HCT116 (cell line): ENCODE measurements at regions not wholly inside any gene's neighbourhood (a gene's known extent, or its start where the extent isn't known, plus 50 kb on each side); places are given as distances from the start of the nearest gene placed in this dataset.

Source experiments
- ATAC-seq: fragments of 200-7000 bp; cut with Tn5 transposase; 2 replicates; pipeline ENCODE4 v1.9.1; 2020; ENCODE audit warnings: mild to moderate bottlenecking, moderate library complexity
- BruUV-seq: library from RNA; stranded (reverse); fragments of 400-500 nt; replicated peaks from 2 replicates; lab custom pipeline; 2021; lab: Mats Ljungman, UMichigan
- CTCF ChIA-PET: fragments of 300-600 bp; sonication (Branson Sonifier 250); formaldehyde crosslinking; loops from one replicate; lab custom pipeline; 2021; ENCODE audit warnings: antibody characterized with exemption; lab: Charles Lee
- POLR2A ChIA-PET: fragments of 300-600, 350-600 bp; sonication (Branson Sonifier 250); formaldehyde crosslinking; loops from one replicate; lab custom pipeline; 2021; ENCODE audit warnings: antibody characterized with exemption; lab: Charles Lee
- RAD21 ChIA-PET, 2 experiments: fragments of 300-600 bp; sonication (Branson Sonifier 250); formaldehyde crosslinking; loops; one replicate each; lab custom pipeline; 2023; ENCODE audit warnings: low total read pairs in 2 of 2; ENCODE audit not compliant: uncharacterized antibody in 2 of 2, unreplicated experiment in 2 of 2, low non-redundant PET in 1 of 2; lab: Charles Lee
- DNase-seq: peaks from one replicate; pipeline ENCODE4 v3.0.0-alpha.2; 2010; ENCODE audit warnings: low read depth, low spot score
- H2AFZ ChIP-seq: fragments of 200-600 bp; shearing (Covaris generic), sonication (generic); 2 replicates; pipeline ENCODE4 v1.6.1; 2017; ENCODE audit warnings: low read depth, mixed run types, mixed read lengths, antibody characterized with exemption, low read length; ENCODE audit not compliant: poor library complexity, severe bottlenecking
- H3K27ac ChIP-seq: 2 replicates; pipeline ENCODE4 v1.5.1; 2012; ENCODE audit warnings: low read depth, low read length
- H3K27me3 ChIP-seq: fragments of 200-600 bp; sonication (generic); 2 replicates; pipeline ENCODE4 v1.6.1; 2016; ENCODE audit warnings: mixed run types, low read length, mixed read lengths; ENCODE audit not compliant: insufficient read depth
- H3K36me3 ChIP-seq, 2 experiments: fragments of 200-500 bp in 1 of 2; fragments of 200-600 bp in 1 of 2; sonication (Bioruptor generic) in 1 of 2; sonication (generic) in 1 of 2; 2 replicates each; pipeline versions ENCODE4 v1.5.1 to v1.6.1; 2014 to 2016; ENCODE audit warnings: low read length in 2 of 2, inconsistent platforms in 1 of 2, mixed read lengths in 1 of 2, mixed run types in 1 of 2; ENCODE audit not compliant: insufficient read depth in 2 of 2, control insufficient read depth in 1 of 2
- H3K4me1 ChIP-seq, 2 experiments: fragments of 200-600 bp in 1 of 2; sonication (generic) in 1 of 2; 2 replicates each; pipeline versions ENCODE4 v1.5.1 to v1.6.1; 2012 to 2017; ENCODE audit warnings: low read length in 2 of 2, inconsistent platforms in 1 of 2, mild to moderate bottlenecking in 1 of 2, mixed read lengths in 1 of 2, mixed run types in 1 of 2, moderate library complexity in 1 of 2; ENCODE audit not compliant: insufficient read depth in 2 of 2, control insufficient read depth in 1 of 2
- H3K4me2 ChIP-seq: fragments of 200-600 bp; sonication (generic); 2 replicates; pipeline ENCODE4 v1.6.1; 2017; ENCODE audit warnings: mixed run types, low read length, mixed read lengths
- H3K4me3 ChIP-seq, 2 experiments: fragments of 200-600 bp in 1 of 2; sonication (generic) in 1 of 2; replicated peaks in 1 of 2; 2 replicates each; pipeline ENCODE4 v1.5.1; 2011 to 2016; ENCODE audit warnings: low read length in 2 of 2, control low read depth in 1 of 2, low read depth in 1 of 2, mild to moderate bottlenecking in 1 of 2, mixed read lengths in 1 of 2, mixed run types in 1 of 2
- H3K79me2 ChIP-seq: fragments of 200-600 bp; sonication (generic); 2 replicates; pipeline ENCODE4 v1.6.1; 2017; ENCODE audit warnings: mild to moderate bottlenecking, mixed run types, low read length, moderate library complexity, mixed read lengths; ENCODE audit not compliant: insufficient read depth
- H3K9ac ChIP-seq: fragments of 200-600 bp; sonication (generic); 2 replicates; pipeline ENCODE4 v1.6.1; 2016; ENCODE audit warnings: low read length, mixed read lengths
- H3K9me2 ChIP-seq: fragments of 200-600 bp; sonication (generic), shearing (Covaris generic); 2 replicates; pipeline ENCODE4 v1.6.1; 2017; ENCODE audit warnings: mixed run types, mild to moderate bottlenecking, moderate library complexity; ENCODE audit not compliant: insufficient read depth
- H3K9me3 ChIP-seq, 2 experiments: fragments of 200-500 bp in 1 of 2; fragments of 200-600 bp in 1 of 2; sonication (Bioruptor generic) in 1 of 2; sonication (generic) in 1 of 2; 2 replicates each; pipeline ENCODE4 v1.6.1; 2014 to 2017; ENCODE audit warnings: low read length in 2 of 2, mixed read lengths in 2 of 2, inconsistent platforms in 1 of 2, low read depth in 1 of 2, mild to moderate bottlenecking in 1 of 2, mixed run types in 1 of 2, moderate library complexity in 1 of 2; ENCODE audit not compliant: control insufficient read depth in 1 of 2, insufficient read depth in 1 of 2
- H4K20me1 ChIP-seq: fragments of 200-600 bp; sonication (generic), shearing (Covaris generic); 2 replicates; pipeline ENCODE4 v1.6.1; 2017; ENCODE audit warnings: mixed run types, mild to moderate bottlenecking, moderate library complexity; ENCODE audit not compliant: insufficient read depth
- CBX3 ChIP-seq: IDR thresholded peaks from 2 replicates; pipeline ENCODE4 v1.6.1; 2012; ENCODE audit warnings: low read depth
- EZH2 ChIP-seq: fragments of 200-600 bp; sonication (generic); IDR thresholded peaks from 2 replicates; pipeline ENCODE4 v1.6.1; 2017; ENCODE audit warnings: antibody characterized with exemption, mixed run types
- EZH2phosphoT487 ChIP-seq: fragments of 200-600 bp; IDR thresholded peaks from 2 replicates; pipeline ENCODE4 v1.6.1; 2018; ENCODE audit warnings: antibody characterized with exemption, borderline replicate concordance
- FOSL1 ChIP-seq: IDR thresholded peaks from 2 replicates; pipeline ENCODE4 v1.6.1; 2012; ENCODE audit warnings: low read depth
- JUND ChIP-seq: IDR thresholded peaks from 2 replicates; pipeline ENCODE4 v1.6.1; 2012
- POLR2A ChIP-seq: IDR thresholded peaks from 2 replicates; pipeline ENCODE4 v1.7.0; 2011; ENCODE audit warnings: borderline replicate concordance; ENCODE audit not compliant: insufficient read depth, insufficient read length; ENCODE audit errors: extremely low read depth
- RAD21 ChIP-seq: IDR thresholded peaks from 2 replicates; pipeline ENCODE4 v1.6.1; 2012; ENCODE audit warnings: low read depth, mild to moderate bottlenecking
- SRF ChIP-seq: IDR thresholded peaks from 2 replicates; pipeline ENCODE4 v1.6.1; 2012; ENCODE audit warnings: low read depth
- YY1 ChIP-seq: IDR thresholded peaks from 2 replicates; pipeline ENCODE4 v1.6.1; 2011; ENCODE audit warnings: low read length, low read depth, moderate library complexity, mild to moderate bottlenecking; ENCODE audit not compliant: insufficient replicate concordance; ENCODE audit errors: extremely low read depth
- ZFX ChIP-seq: fragments of 450-650 bp; IDR thresholded peaks from 2 replicates; pipeline ENCODE4 v1.6.1; 2017
- ZNF274 ChIP-seq: fragments of 200-500 bp; sonication (Bioruptor generic); IDR thresholded peaks from 2 replicates; pipeline ENCODE4 v1.6.1; 2014; ENCODE audit warnings: mild to moderate bottlenecking, low read depth, low read length, inconsistent platforms
- intact Hi-C: fragments of 100-400 bp; cut with micrococcal nuclease; formaldehyde crosslinking; loops from 2 replicates; pipeline ENCODE4 v1.10.0; 2022
- TF ChIP-seq, protein P1 (sequence below): IDR thresholded peaks from 2 replicates; pipeline ENCODE4 v1.6.1; 2011; ENCODE audit warnings: mild to moderate bottlenecking, low read length, moderate library complexity; ENCODE audit not compliant: insufficient replicate concordance; ENCODE audit errors: extremely low read depth
- TF ChIP-seq, protein P2 (sequence below): IDR thresholded peaks from 2 replicates; pipeline ENCODE4 v1.6.1; 2012
- TF ChIP-seq, protein P3 (sequence below): IDR thresholded peaks from 2 replicates; pipeline ENCODE4 v1.6.1; 2012
- TF ChIP-seq, protein P4 (sequence below): IDR thresholded peaks from 2 replicates; pipeline ENCODE4 v1.6.1; 2012; ENCODE audit warnings: low read depth

DNA sequence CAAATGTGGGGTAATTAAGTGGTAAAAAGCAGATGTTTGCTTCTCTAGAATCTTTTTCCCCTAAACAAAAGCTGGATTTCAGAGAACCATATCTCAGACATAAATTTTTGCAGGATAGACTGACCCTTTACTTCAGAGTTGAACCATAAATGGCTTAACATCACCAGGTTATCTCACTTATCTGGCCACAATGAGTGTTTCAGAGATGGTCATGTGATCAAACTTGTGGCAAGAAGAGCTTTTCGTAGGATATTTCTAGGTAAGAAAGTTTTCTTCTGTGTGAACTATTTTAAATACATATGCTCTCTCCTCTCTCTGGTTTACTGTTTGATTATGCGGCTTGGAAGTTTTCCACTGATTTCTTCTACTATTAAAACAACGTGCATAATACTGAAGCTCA lies 270.2 kb upstream of the TFAP2D start:
- H3K27ac ChIP-seq = no peak overlapping the region
- no peak for TF ChIP-seq EZH2
- no peak for TF ChIP-seq ZFX
- TF ChIP-seq JUND = no peak
- TF ChIP-seq, protein P1, sequence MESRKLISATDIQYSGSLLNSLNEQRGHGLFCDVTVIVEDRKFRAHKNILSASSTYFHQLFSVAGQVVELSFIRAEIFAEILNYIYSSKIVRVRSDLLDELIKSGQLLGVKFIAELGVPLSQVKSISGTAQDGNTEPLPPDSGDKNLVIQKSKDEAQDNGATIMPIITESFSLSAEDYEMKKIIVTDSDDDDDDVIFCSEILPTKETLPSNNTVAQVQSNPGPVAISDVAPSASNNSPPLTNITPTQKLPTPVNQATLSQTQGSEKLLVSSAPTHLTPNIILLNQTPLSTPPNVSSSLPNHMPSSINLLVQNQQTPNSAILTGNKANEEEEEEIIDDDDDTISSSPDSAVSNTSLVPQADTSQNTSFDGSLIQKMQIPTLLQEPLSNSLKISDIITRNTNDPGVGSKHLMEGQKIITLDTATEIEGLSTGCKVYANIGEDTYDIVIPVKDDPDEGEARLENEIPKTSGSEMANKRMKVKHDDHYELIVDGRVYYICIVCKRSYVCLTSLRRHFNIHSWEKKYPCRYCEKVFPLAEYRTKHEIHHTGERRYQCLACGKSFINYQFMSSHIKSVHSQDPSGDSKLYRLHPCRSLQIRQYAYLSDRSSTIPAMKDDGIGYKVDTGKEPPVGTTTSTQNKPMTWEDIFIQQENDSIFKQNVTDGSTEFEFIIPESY = no peak
- TF ChIP-seq, protein P2, sequence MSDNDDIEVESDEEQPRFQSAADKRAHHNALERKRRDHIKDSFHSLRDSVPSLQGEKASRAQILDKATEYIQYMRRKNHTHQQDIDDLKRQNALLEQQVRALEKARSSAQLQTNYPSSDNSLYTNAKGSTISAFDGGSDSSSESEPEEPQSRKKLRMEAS = no peak
- TF ChIP-seq FOSL1 = no peak
- no peak for TF ChIP-seq CBX3
- TF ChIP-seq RAD21 = no peak
- TF ChIP-seq SRF = no peak
- no peak overlapping the region for H3K9ac ChIP-seq
- RAD21 ChIA-PET = no interaction called here
- no peaks in the 10 kb centered on the region for H3K9me2 ChIP-seq
- no peaks in the 10 kb centered on the region for H3K36me3 ChIP-seq
- CTCF ChIA-PET = no interaction called here
- H3K4me2 ChIP-seq = no peak overlapping the region
- H3K4me3 ChIP-seq = no peak overlapping the region
- H3K4me1 ChIP-seq = no peaks in the 10 kb centered on the region
- BruUV-seq = no TSS peak
- H3K9me3 ChIP-seq = peaks cover 0 to 13% of the 10 kb centered on the region in 2 experiments; a peak in 2 of 4 replicates
- H3K79me2 ChIP-seq = no peaks in the 10 kb centered on the region
- H2AFZ ChIP-seq = no peak overlapping the region
- ATAC-seq (no peak), DNase-seq (no peak)
- intact Hi-C loops = no loop called here
- POLR2A ChIA-PET = no interaction called here
- H3K27me3 ChIP-seq = no peaks in the 10 kb centered on the region
- no peaks in the 10 kb centered on the region for H4K20me1 ChIP-seq

DNA sequence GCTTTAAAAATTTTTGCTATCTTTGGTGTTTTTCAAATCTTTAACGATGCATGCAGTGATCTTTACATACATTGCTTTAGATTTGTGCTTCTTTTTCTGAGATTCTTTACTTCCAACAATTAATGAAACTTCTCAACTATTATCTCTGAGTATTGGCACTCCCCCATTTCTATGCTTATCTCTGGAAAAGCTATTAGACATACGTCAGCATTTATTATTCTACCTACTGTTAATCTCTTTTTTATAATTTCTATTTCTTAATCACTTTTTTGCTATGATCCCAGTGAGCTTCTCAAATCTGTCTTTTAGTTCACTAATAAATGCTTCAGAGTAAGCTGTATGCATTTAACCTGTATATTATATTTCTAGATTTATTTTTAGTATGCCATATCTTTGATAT lies 264.2 kb upstream of the TFAP2D start:
- ChIA-PET CTCF (no interaction called here), RAD21 (no interaction called here), POLR2A (no interaction called here)
- no peak for DNase-seq
- Histone ChIP-seq H3K9ac (no peak overlapping the region), H3K9me2 (no peaks in the 10 kb centered on the region), H2AFZ (no peak overlapping the region), H3K4me1 (no peaks in the 10 kb centered on the region), H3K36me3 (no peaks in the 10 kb centered on the region), H3K27me3 (no peaks in the 10 kb centered on the region), H3K4me2 (no peak overlapping the region), H3K79me2 (no peaks in the 10 kb centered on the region), H3K27ac (no peak overlapping the region), H4K20me1 (no peaks in the 10 kb centered on the region), H3K4me3 (no peak overlapping the region), H3K9me3 (peaks cover 5 to 10% of the 10 kb centered on the region in 2 experiments; a peak in 2 of 4 replicates)
- intact Hi-C loops = no loop called here
- BruUV-seq = no TSS peak
- ATAC-seq = no peak
- no peak for TF ChIP-seq FOSL1
- TF ChIP-seq ZFX = no peak
- TF ChIP-seq, protein P2 = no peak
- no peak for TF ChIP-seq YY1
- TF ChIP-seq EZH2phosphoT487 = no peak
- no peak for TF ChIP-seq SRF
- TF ChIP-seq POLR2A = no peak
- TF ChIP-seq ZNF274 = no peak
- TF ChIP-seq, protein P3, sequence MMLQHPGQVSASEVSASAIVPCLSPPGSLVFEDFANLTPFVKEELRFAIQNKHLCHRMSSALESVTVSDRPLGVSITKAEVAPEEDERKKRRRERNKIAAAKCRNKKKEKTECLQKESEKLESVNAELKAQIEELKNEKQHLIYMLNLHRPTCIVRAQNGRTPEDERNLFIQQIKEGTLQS = no peak
- TF ChIP-seq, protein P4, sequence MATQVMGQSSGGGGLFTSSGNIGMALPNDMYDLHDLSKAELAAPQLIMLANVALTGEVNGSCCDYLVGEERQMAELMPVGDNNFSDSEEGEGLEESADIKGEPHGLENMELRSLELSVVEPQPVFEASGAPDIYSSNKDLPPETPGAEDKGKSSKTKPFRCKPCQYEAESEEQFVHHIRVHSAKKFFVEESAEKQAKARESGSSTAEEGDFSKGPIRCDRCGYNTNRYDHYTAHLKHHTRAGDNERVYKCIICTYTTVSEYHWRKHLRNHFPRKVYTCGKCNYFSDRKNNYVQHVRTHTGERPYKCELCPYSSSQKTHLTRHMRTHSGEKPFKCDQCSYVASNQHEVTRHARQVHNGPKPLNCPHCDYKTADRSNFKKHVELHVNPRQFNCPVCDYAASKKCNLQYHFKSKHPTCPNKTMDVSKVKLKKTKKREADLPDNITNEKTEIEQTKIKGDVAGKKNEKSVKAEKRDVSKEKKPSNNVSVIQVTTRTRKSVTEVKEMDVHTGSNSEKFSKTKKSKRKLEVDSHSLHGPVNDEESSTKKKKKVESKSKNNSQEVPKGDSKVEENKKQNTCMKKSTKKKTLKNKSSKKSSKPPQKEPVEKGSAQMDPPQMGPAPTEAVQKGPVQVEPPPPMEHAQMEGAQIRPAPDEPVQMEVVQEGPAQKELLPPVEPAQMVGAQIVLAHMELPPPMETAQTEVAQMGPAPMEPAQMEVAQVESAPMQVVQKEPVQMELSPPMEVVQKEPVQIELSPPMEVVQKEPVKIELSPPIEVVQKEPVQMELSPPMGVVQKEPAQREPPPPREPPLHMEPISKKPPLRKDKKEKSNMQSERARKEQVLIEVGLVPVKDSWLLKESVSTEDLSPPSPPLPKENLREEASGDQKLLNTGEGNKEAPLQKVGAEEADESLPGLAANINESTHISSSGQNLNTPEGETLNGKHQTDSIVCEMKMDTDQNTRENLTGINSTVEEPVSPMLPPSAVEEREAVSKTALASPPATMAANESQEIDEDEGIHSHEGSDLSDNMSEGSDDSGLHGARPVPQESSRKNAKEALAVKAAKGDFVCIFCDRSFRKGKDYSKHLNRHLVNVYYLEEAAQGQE = no peak
